ENCODE measurements at regions not wholly inside any gene's neighbourhood (a gene's known extent, or its start where the extent isn't known, plus 50 kb on each side); places are given as distances from the start of the nearest gene placed in this dataset.

DNA sequence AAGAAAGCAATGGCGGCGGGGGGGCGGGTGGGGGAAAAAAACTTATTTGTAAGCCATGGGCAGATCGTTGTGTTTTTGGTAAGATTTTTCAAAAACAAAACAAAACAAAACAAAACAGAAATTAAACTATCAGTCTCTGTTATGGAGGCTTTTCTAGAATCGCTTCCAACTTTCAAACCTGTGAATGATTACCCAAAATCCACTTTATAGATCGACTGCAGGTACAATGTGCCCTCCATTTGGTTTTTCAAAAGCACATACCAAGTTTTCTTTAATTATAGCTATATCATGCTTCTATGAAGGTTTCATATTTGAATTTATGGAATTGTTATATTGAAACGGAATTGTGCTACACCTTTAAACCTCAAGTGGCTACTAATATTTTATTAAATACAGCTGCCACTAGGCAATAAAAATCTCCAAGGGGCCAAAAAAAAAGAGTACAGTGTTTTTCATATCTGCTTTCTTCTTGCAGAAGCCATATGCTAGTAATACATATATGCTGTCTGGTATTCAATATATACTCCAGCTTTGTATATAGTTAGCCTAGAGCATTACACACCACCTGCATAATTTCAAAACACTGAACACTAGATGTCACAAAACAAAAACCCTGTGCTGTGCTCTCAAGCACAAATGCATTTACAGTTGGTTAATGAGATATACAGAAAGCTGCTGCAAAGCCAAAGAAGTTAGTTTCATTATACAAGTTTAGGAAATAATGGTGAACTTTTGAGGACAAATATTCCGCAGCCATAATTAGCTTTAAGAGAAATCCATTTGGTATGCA, 683.8 kb upstream of the NR2F2 start:
- H3K4me1 ChIP-seq: no peaks in the 10 kb centered on the region
- no peak for DNase-seq
- no peaks in the 10 kb centered on the region for H3K36me3 ChIP-seq
- H3K9me3 ChIP-seq: no peaks in the 10 kb centered on the region
- no peaks in the 10 kb centered on the region for H3K27me3 ChIP-seq
- no peak overlapping the region for H3K4me3 ChIP-seq (ENCODE audit: low read depth, low read length)
- TF ChIP-seq, protein P1, sequence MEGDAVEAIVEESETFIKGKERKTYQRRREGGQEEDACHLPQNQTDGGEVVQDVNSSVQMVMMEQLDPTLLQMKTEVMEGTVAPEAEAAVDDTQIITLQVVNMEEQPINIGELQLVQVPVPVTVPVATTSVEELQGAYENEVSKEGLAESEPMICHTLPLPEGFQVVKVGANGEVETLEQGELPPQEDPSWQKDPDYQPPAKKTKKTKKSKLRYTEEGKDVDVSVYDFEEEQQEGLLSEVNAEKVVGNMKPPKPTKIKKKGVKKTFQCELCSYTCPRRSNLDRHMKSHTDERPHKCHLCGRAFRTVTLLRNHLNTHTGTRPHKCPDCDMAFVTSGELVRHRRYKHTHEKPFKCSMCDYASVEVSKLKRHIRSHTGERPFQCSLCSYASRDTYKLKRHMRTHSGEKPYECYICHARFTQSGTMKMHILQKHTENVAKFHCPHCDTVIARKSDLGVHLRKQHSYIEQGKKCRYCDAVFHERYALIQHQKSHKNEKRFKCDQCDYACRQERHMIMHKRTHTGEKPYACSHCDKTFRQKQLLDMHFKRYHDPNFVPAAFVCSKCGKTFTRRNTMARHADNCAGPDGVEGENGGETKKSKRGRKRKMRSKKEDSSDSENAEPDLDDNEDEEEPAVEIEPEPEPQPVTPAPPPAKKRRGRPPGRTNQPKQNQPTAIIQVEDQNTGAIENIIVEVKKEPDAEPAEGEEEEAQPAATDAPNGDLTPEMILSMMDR (IDR thresholded peaks at IDR 0.05; ENCODE audit: low read depth, low read length): no peak

DNA sequence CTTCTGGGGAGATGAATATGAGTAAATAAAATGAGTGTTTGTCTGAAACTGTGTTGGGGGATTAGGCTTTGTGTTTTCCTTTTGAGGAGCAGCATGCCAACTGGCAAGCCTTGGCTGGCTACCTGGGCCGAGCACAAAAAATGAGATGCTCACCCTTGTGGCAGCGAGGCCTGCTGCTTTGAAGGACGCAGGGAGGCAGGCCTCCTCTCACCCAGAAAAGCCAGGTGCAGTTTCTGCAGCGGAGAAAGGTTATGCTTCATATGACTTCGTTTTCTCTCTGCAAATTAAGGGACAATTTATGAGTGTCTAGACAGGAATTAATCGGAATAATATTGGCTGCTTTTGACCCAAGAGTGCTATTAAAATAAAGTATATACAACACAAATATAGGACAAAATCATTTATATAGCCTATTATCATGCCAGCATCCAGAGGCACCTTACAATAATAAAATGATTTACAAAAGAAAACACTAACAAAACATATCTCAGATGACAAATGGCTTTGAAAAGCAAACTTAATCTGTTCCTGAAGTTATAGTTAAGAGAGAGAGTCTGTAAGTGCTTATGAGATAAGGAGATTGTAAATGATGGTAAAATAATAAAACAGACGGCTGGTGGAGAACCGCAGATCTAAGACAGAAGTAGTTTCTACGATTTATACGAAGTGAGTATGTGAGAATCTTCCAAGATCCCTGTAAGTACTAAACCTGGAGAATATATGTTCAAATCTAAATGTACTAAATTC, 682.8 kb upstream of the NR2F2 start:
- Histone ChIP-seq H3K27me3 (no peaks in the 10 kb centered on the region), H3K9me3 (no peaks in the 10 kb centered on the region), H3K36me3 (no peaks in the 10 kb centered on the region), H3K4me1 (no peaks in the 10 kb centered on the region), H3K4me3 (ENCODE audit: low read depth, low read length) (no peak overlapping the region)
- DNase-seq: no peak
- TF ChIP-seq, protein P1 (IDR thresholded peaks at IDR 0.05; ENCODE audit: low read depth, low read length): no peak

DNA sequence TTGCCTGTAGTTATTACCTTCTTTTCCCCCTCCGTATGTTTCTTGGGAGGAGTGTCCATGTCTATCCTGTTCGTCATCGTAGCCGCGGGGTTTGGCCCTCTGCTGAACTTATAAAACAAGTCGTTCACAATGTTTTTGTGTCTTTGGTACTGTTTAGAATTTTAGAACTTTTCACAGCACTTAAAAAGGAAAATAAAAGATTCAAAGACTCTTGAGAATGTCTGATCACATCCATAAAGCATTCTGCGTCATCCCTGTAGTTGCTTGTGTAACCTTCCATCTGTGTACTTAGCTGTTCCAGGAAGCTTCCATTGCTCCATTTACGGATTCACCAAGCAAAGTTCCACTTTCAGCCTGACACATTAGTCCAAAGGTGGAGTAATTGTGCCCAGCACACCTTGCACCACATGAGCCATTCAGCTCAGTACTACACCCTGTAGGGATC, 677.1 kb upstream of the NR2F2 start:
- no peak for DNase-seq
- Histone ChIP-seq H3K4me3 (ENCODE audit: low read depth, low read length) (no peak overlapping the region), H3K9me3 (no peaks in the 10 kb centered on the region; the same call in 1 of the 2 replicates), H3K27me3 (no peaks in the 10 kb centered on the region), H3K36me3 (no peaks in the 10 kb centered on the region), H3K4me1 (no peaks in the 10 kb centered on the region)
- TF ChIP-seq, protein P1 (IDR thresholded peaks at IDR 0.05; ENCODE audit: low read depth, low read length): no peak

DNA sequence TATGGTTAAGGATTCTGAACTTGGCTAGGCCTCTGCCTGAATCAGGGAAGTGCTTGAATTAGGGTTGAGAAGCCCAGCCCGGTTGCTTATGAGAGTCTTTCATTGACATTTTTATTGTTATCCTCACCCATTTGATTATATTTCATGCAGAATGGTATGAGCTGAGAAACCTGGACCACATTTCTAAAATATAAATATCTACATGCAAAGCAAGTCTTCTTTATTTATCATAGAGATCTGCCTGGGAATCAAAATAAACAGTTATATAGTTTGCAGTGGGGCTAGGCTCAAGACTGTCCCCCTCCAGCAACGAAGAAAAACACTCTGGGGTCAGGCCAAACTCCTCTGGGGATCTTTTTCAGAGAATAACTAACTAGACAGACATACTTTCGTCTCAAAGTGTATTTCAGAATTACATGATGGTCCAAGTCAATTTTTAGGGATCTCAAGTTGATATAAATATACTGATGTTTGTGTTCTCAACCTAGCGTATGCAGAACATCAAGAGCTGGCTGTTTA, 675.4 kb upstream of the NR2F2 start:
- Histone ChIP-seq H3K36me3 (no peaks in the 10 kb centered on the region), H3K9me3 (no peaks in the 10 kb centered on the region; the same call in 1 of the 2 replicates), H3K27me3 (no peaks in the 10 kb centered on the region), H3K4me3 (ENCODE audit: low read depth, low read length) (no peak overlapping the region), H3K4me1 (no peaks in the 10 kb centered on the region)
- no peak for DNase-seq
- TF ChIP-seq, protein P1 (IDR thresholded peaks at IDR 0.05; ENCODE audit: low read depth, low read length): no peak

DNA sequence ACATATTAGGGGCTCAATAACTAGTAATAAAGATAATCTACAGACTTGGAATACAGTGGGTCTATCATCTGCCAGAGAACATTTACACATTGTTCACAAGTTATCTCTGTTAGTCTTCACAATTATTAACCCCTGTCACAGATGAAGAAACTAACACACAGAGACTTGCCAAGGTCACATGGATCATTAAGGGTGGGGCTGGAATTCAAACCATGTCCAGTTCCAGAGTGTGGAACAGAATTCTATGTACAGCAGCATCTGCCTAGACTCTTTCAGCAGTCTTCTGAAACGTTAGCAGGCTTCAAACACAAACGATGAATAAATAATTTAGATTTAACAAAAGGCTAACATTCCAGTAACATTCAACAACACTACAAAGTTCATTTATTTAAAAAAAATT, 673.9 kb upstream of the NR2F2 start:
- no peaks in the 10 kb centered on the region for H3K36me3 ChIP-seq

More for the DNA sequence above, 673.9 kb upstream of the NR2F2 start:
- Histone ChIP-seq H3K9me3 (no peaks in the 10 kb centered on the region; the same call in 1 of the 2 replicates), H3K27me3 (no peaks in the 10 kb centered on the region), H3K4me3 (ENCODE audit: low read depth, low read length) (no peak overlapping the region), H3K4me1 (no peaks in the 10 kb centered on the region)
- DNase-seq: no peak
- TF ChIP-seq, protein P1 (IDR thresholded peaks at IDR 0.05; ENCODE audit: low read depth, low read length): no peak
